Inflammatory macrophage (primary cell): ENCODE measurements at regions not wholly inside any gene's neighbourhood (a gene's known extent, or its start where the extent isn't known, plus 50 kb on each side); places are given as distances from the start of the nearest gene placed in this dataset.
"Not testable (repeated sequence)": the region's sequence is repeated elsewhere in the genome, so short reads cannot be mapped to it uniquely, and the experiment has no call there.

Experiments
- DNase-seq, 2 donors: peaks; one replicate each; pipeline ENCODE4 v3.0.0-alpha.2; 2020 to 2022

GRCh38 chr2:210861038-210861665 lies 304.8 kb downstream of the CPS1 start:
- DNase-seq, result no peak

GRCh38 chr2:210862283-210863065 lies 306.1 kb downstream of the CPS1 start:
- no peak for DNase-seq

- no peak for DNase-seq
These were observed 306.9 kb downstream of the CPS1 start for GRCh38 chr2:210863283-210863682.

GRCh38 chr2:210871566-210871965 lies 315.2 kb downstream of the CPS1 start:
- DNase-seq, result not testable (repeated sequence)

GRCh38 chr2:210873631-210874030 lies 317.2 kb downstream of the CPS1 start:
- DNase-seq, result no peak

GRCh38 chr2:210884227-210884626 lies 327.8 kb downstream of the CPS1 start:
- no peak for DNase-seq

GRCh38 chr2:210888035-210888434 lies 331.6 kb downstream of the CPS1 start:
- no peak for DNase-seq

- no peak for DNase-seq
These were observed 338.7 kb downstream of the CPS1 start for GRCh38 chr2:210895132-210895531.

GRCh38 chr2:210899131-210899530 lies 342.7 kb downstream of the CPS1 start:
- DNase-seq, result no peak

GRCh38 chr2:210901326-210901725 lies 344.9 kb downstream of the CPS1 start:
- no peak for DNase-seq

GRCh38 chr2:210912779-210913178 lies 356.4 kb downstream of the CPS1 start:
- no peak for DNase-seq

- no peak for DNase-seq
These were observed 357.1 kb downstream of the CPS1 start for GRCh38 chr2:210913461-210913860.

- DNase-seq, result no peak
These were observed 359.5 kb downstream of the CPS1 start for GRCh38 chr2:210915912-210916311.

GRCh38 chr2:210917465-210917864 lies 361.1 kb downstream of the CPS1 start:
- DNase-seq, result no peak

- no peak for DNase-seq
These were observed 362.7 kb downstream of the CPS1 start for GRCh38 chr2:210919128-210919527.

- no peak for DNase-seq
These were observed 366.0 kb downstream of the CPS1 start for GRCh38 chr2:210922419-210922818.

GRCh38 chr2:210928714-210929113 lies 372.3 kb downstream of the CPS1 start:
- DNase-seq, result no peak

- DNase-seq, result no peak
These were observed 381.8 kb downstream of the CPS1 start for GRCh38 chr2:210938228-210938627.

GRCh38 chr2:210946395-210946794 lies 390.0 kb downstream of the CPS1 start:
- DNase-seq, result no peak

- not testable (repeated sequence) for DNase-seq
These were observed 394.1 kb downstream of the CPS1 start for GRCh38 chr2:210950434-210951060.

GRCh38 chr2:210954386-210954907 lies 398.0 kb downstream of the CPS1 start:
- DNase-seq, result no peak

- DNase-seq, result no peak
These were observed 399.2 kb downstream of the CPS1 start for GRCh38 chr2:210955591-210955990.

GRCh38 chr2:210956101-210956500 lies 399.7 kb downstream of the CPS1 start:
- no peak for DNase-seq

GRCh38 chr2:210961249-210961648 lies 404.9 kb downstream of the CPS1 start:
- no peak for DNase-seq
